Heart right ventricle (tissue), 16 donors: ENCODE measurements at regions not wholly inside any gene's neighbourhood (a gene's known extent, or its start where the extent isn't known, plus 50 kb on each side); places are given as distances from the start of the nearest gene placed in this dataset.

Experiments used
- ATAC-seq, 8 donors: fragments of 200-7000 bp; cut with Tn5 transposase; one replicate each; pipeline ENCODE4 v1.9.1; 2020; ENCODE audit warnings: mild to moderate bottlenecking in 8 of 8, moderate library complexity in 8 of 8, moderate number of reproducible peaks in 1 of 8
- DNase-seq, 2 donors: peaks; one replicate each; pipeline ENCODE4 v3.0.0-alpha.2; 2020
- H3K27ac ChIP-seq, 10 donors: fragments of 200-600 bp; sonication (generic) in 2 of 10; one replicate each; pipeline versions ENCODE4 v1.5.0 to v1.8.0; 2020 to 2022; ENCODE audit warnings: mild to moderate bottlenecking in 3 of 10
- H3K27me3 ChIP-seq, 7 donors: fragments of 200-600 bp; one replicate each; pipeline ENCODE4 v1.8.0; 2021 to 2022; ENCODE audit warnings: mild to moderate bottlenecking in 2 of 7
- H3K36me3 ChIP-seq, 9 donors: fragments of 200-600 bp; sonication (generic) in 1 of 9; one replicate each; pipeline versions ENCODE4 v1.5.0 to v1.8.0; 2020 to 2022; ENCODE audit warnings: mild to moderate bottlenecking in 2 of 9
- H3K4me1 ChIP-seq, 9 donors: fragments of 200-600 bp; sonication (generic) in 1 of 9; one replicate each; pipeline versions ENCODE4 v1.5.0 to v1.8.0; 2020 to 2022; ENCODE audit warnings: mild to moderate bottlenecking in 4 of 9
- H3K4me3 ChIP-seq, 10 donors: fragments of 200-600 bp; sonication (generic) in 2 of 10; one replicate each; pipeline versions ENCODE4 v1.5.0 to v1.8.0; 2020 to 2022; ENCODE audit warnings: mild to moderate bottlenecking in 7 of 10, moderate library complexity in 2 of 10
- H3K9me3 ChIP-seq, 11 donors: fragments of 200-600 bp in 10 of 11; sonication (generic) in 2 of 11; one replicate each; pipeline versions ENCODE4 v1.5.0 to v1.8.0; 2013 to 2022; ENCODE audit warnings: mild to moderate bottlenecking in 2 of 11, control low read depth in 1 of 11, moderate library complexity in 1 of 11
- CTCF ChIP-seq, 9 donors: fragments of 200-600 bp; sonication (generic) in 2 of 9; IDR thresholded peaks; one replicate each; pipeline versions ENCODE4 v1.5.0 to v1.8.0; 2021 to 2022; ENCODE audit warnings: antibody characterized with exemption in 9 of 9, mild to moderate bottlenecking in 5 of 9, moderate library complexity in 1 of 9
- WGBS, 2 donors: extraction: QIAGEN DNeasy Blood & Tissue Kit; methylation state at CpG; one replicate each; pipeline ENCODE4 v1.1.7; 2013; ENCODE audit warnings: inconsistent platforms in 1 of 2; 5-methylcytosine and 5-hydroxymethylcytosine counted together
- intact Hi-C, 10 donors: fragments of 100-400 bp; cut with DNase I; formaldehyde crosslinking; loops; one replicate each; pipeline versions ENCODE4 v1.11.1 to v1.14.2; 2022
- donor health status: Arrhythmogenic right ventricular cardiomyopathy.
- donor health status: ischemic (EF 13 %, LVEDD 7.1; RV severe dilation, severe dysfunction).
- donor health status: healthy with polysubstance abuse.
- donor health status: DM: no; HTN: yes; CAD: no.
- donor health status: DM: no; HTN: no; CAD: no.
- donor health status: ischemic (EF 25% LVEDD 6.9; RV normal size, moderate dysfunction).
- donor health status: ischemic (EF 25% LVEDD 5.7; RV mildly dilated, moderate dysfunction).
- donor health status: healthy.
- donor health status: DM: yes; HTN: yes; CAD: no.
- donor health status: Ischemic cardiomyopathy.
- donor health status: ischemic (EF 35%, LVEDD 5.7; RV mildly dilated, moderate dysfunction).
- donor health status: nonischemic (EF 11% LVEDD 7.7; RV severe dilation, severe dysfunction).
- donor health status: DM: yes; HTN: yes; CAD: no.
- donor health status: PGD.
- donor health status: ischemic (EF 29% LVEDD 5.4; RV normal size, mild dysfunction).
- donor health status: nonischemic (EF 23%, LVEDD 6.1; RV moderate dilation, normal function).

DNA sequence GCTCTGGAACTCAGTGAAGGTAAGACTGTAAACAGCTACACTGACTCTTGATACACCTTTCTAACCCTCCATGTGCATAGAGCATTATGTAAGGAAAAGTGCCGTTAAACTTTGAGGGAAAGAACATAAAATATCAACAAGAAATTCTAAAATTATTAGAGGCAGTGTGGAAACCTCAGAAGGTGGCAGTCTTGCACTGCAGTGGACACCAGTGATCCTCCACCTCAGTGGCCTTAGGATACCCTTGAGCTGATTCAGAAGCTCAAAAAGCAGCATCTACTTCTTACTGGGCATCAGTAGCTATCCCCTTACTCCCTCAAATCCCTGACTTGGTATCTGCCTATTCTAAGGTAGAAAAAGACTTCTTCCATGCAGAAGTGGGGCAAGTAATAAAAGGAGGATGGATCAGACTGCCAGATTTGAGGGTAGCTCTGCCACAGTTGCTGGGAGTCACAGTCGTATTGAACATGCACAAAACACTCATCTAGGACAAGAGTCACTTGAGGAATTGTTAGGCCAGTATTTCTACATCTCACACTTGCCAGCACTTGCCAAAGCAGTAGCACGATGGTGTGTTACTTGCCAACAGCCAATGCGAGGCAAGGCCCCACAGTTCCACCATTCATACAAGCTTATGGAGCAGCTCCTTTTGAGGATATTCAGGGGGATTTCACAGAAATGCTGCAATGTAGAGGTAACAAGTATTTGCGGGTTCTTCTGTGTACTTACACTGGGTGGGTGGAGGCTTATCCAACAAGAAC is 529.4 kb upstream of the TSPY4 start:
- intact Hi-C loops, result no loop called here

DNA sequence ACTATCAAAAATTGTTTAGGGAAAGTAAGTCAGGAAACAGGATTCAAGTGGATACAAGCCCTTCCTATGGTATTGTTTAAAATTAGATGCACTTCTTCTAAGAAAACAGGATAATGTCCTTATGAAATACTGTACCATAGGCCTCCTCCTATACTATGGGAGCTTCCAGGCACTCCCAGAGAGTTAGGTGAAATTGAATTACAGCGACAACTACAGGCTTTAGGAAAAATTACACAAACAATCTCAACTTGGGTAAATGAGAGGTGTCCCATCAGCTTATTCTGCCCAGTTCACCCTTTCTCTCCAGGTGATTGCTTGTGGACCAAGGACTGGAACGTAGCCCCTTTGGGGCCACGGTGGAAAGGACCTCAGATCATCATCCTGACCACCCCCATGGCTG is 528.7 kb upstream of the TSPY4 start:
- H3K9me3 ChIP-seq, result no peaks in the 10 kb centered on the region
- H3K27me3 ChIP-seq, result no peaks in the 10 kb centered on the region
- no peak overlapping the region for H3K27ac ChIP-seq
- DNase-seq (no peak), ATAC-seq (no peak)
- H3K36me3 ChIP-seq, result no peaks in the 10 kb centered on the region
- no peaks in the 10 kb centered on the region for H3K4me1 ChIP-seq
- no peak overlapping the region for H3K4me3 ChIP-seq
- WGBS, 2 donors, result 6 to 13% methylated on average over 3 of the region's 3 CpGs
- intact Hi-C loops, result no loop called here
- peak in 5 of 9 donors; percentile 20 to 34 (median 26) for TF ChIP-seq CTCF (IDR thresholded peaks at IDR 0.05)

More for the DNA sequence above, 529.4 kb upstream of the TSPY4 start:
- H3K27ac ChIP-seq, result no peak overlapping the region
- H3K27me3 ChIP-seq, result no peaks in the 10 kb centered on the region
- 72% methylated on average over 5 of the region's 5 CpGs for WGBS, 2 donors
- no peak for ATAC-seq
- peak in 3 of 9 donors; percentile 26 to 30 (median 26) for TF ChIP-seq CTCF (IDR thresholded peaks at IDR 0.05)
- H3K36me3 ChIP-seq, result no peaks in the 10 kb centered on the region
- no peak for DNase-seq
- no peaks in the 10 kb centered on the region for H3K4me1 ChIP-seq
- no peaks in the 10 kb centered on the region for H3K9me3 ChIP-seq
- H3K4me3 ChIP-seq, result no peak overlapping the region

DNA sequence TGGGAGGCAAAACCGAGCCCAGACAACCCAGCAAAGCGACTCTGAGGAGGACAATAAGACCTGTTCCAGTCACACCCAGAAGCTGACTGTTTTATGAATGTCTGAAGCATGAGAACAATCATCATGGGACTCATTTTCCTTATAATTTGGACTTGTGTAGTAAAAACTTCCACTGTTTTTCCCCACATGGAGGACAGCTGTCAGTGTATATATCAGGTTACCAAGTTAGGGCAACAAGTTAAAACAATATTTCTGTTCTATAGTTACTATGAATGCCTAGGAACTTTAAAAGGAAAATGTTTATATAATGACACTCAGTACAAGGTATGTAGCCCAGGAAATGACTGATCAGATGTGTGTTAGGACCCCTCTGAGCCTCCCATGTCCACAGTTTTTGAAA is 528.2 kb upstream of the TSPY4 start:
- no peak overlapping the region for H3K27ac ChIP-seq
- H3K4me1 ChIP-seq, result no peaks in the 10 kb centered on the region
- DNase-seq (no peak), ATAC-seq (no peak)
- no peaks in the 10 kb centered on the region for H3K36me3 ChIP-seq
- no peaks in the 10 kb centered on the region for H3K9me3 ChIP-seq
- no peaks in the 10 kb centered on the region for H3K27me3 ChIP-seq
- no peak overlapping the region for H3K4me3 ChIP-seq
- no peak for TF ChIP-seq CTCF (IDR thresholded peaks at IDR 0.05)
- intact Hi-C loops, result no loop called here
- WGBS, 2 donors, result 30 to 38% methylated on average over 2 of the region's 2 CpGs

- WGBS, 2 donors, result 35 to 45% methylated on average over 2 of the region's 2 CpGs
- H3K27ac ChIP-seq, result no peak overlapping the region
- H3K4me3 ChIP-seq, result no peak overlapping the region
- ATAC-seq (no peak), DNase-seq (no peak)
- H3K9me3 ChIP-seq, result no peaks in the 10 kb centered on the region
- H3K27me3 ChIP-seq, result no peaks in the 10 kb centered on the region
- H3K36me3 ChIP-seq, result no peaks in the 10 kb centered on the region
- TF ChIP-seq CTCF (IDR thresholded peaks at IDR 0.05), result no peak
- intact Hi-C loops, result no loop called here
- H3K4me1 ChIP-seq, result no peaks in the 10 kb centered on the region
These were observed 523.1 kb upstream of the TSPY4 start for GRCh38 chrY:8814143-8814542.
